IgD-negative memory B cell (primary cell): ENCODE measurements at regions not wholly inside any gene's neighbourhood (a gene's known extent, or its start where the extent isn't known, plus 50 kb on each side); places are given as distances from the start of the nearest gene placed in this dataset.
"Not testable (repeated sequence)": the region's sequence is repeated elsewhere in the genome, so short reads cannot be mapped to it uniquely, and the experiment has no call there.

Source experiments
- H3K27ac Mint-ChIP-seq, 3 donors: one replicate each; pipeline ENCODE4 v1.8.0; 2020 to 2022; ENCODE audit warnings: mild to moderate bottlenecking in 3 of 3, mixed read lengths in 3 of 3, moderate library complexity in 1 of 3
- H3K27me3 Mint-ChIP-seq: one replicate; pipeline ENCODE4 v1.8.0; 2021; ENCODE audit warnings: mixed read lengths
- H3K36me3 Mint-ChIP-seq: one replicate; pipeline ENCODE4 v1.8.0; 2020; ENCODE audit warnings: mild to moderate bottlenecking, mixed read lengths
- H3K4me1 Mint-ChIP-seq, 3 donors: one replicate each; pipeline ENCODE4 v1.8.0; 2020 to 2022; ENCODE audit warnings: mixed read lengths in 3 of 3, mild to moderate bottlenecking in 1 of 3
- H3K4me3 Mint-ChIP-seq, 4 donors: one replicate each; pipeline ENCODE4 v1.8.0; 2020 to 2022; ENCODE audit warnings: mild to moderate bottlenecking in 4 of 4, mixed read lengths in 4 of 4, moderate library complexity in 3 of 4
- H3K9me3 Mint-ChIP-seq, 3 donors: one replicate each; pipeline ENCODE4 v1.8.0; 2020 to 2021; ENCODE audit warnings: mixed read lengths in 3 of 3, mild to moderate bottlenecking in 1 of 3

GRCh38 chr3:127520993-127521392, 69.5 kb downstream of the TPRA1 start:
- Mint-ChIP-seq H3K36me3 (no peaks in the 10 kb centered on the region), H3K27ac (no peak overlapping the region), H3K9me3 (peaks cover 2 to 13% (median 6%) of the 10 kb centered on the region in 3 donors)

GRCh38 chr3:127518456-127519081, 72.0 kb downstream of the TPRA1 start:
- peaks cover 4 to 13% (median 6%) of the 10 kb centered on the region in 3 donors for H3K9me3 Mint-ChIP-seq
- no peaks in the 10 kb centered on the region for H3K4me1 Mint-ChIP-seq
- peaks cover 2% of the 10 kb centered on the region for H3K27me3 Mint-ChIP-seq
- no peak overlapping the region for H3K27ac Mint-ChIP-seq
- no peaks in the 10 kb centered on the region for H3K36me3 Mint-ChIP-seq
- peak overlapping the region in 1 of 4 donors; percentile 50 for H3K4me3 Mint-ChIP-seq

More at GRCh38 chr3:127520993-127521392, 69.5 kb downstream of the TPRA1 start:
- H3K4me1 Mint-ChIP-seq, result no peaks in the 10 kb centered on the region
- H3K4me3 Mint-ChIP-seq, result no peak overlapping the region
- H3K27me3 Mint-ChIP-seq, result peaks cover 4% of the 10 kb centered on the region

- H3K4me3 Mint-ChIP-seq, result no peak overlapping the region
- no peaks in the 10 kb centered on the region for H3K27me3 Mint-ChIP-seq
- no peaks in the 10 kb centered on the region for H3K36me3 Mint-ChIP-seq
- no peak overlapping the region for H3K27ac Mint-ChIP-seq
- H3K9me3 Mint-ChIP-seq, result peaks cover 0 to 2% (median 1%) of the 10 kb centered on the region in 3 donors
- no peaks in the 10 kb centered on the region for H3K4me1 Mint-ChIP-seq
Observed at GRCh38 chr3:127512256-127512655, 78.3 kb downstream of the TPRA1 start.

- Mint-ChIP-seq H3K4me1 (no peaks in the 10 kb centered on the region), H3K27me3 (peaks cover 25% of the 10 kb centered on the region), H3K9me3 (peaks cover 11 to 34% (median 24%) of the 10 kb centered on the region in 3 donors), H3K27ac (no peak overlapping the region), H3K36me3 (no peaks in the 10 kb centered on the region), H3K4me3 (no peak overlapping the region)
Observed at GRCh38 chr3:127501177-127501576, 89.4 kb downstream of the TPRA1 start.

- Mint-ChIP-seq H3K36me3 (no peaks in the 10 kb centered on the region), H3K9me3 (peaks cover 7 to 30% (median 20%) of the 10 kb centered on the region in 3 donors), H3K4me1 (no peaks in the 10 kb centered on the region), H3K4me3 (peak overlapping the region in 1 of 4 donors; percentile 74), H3K27ac (no peak overlapping the region), H3K27me3 (peaks cover 24% of the 10 kb centered on the region)
Observed at GRCh38 chr3:127497676-127498075, 92.9 kb downstream of the TPRA1 start.

GRCh38 chr3:127497166-127497565, 93.4 kb downstream of the TPRA1 start:
- Mint-ChIP-seq H3K27ac (no peak overlapping the region), H3K9me3 (peaks cover 6 to 25% (median 16%) of the 10 kb centered on the region in 3 donors), H3K36me3 (no peaks in the 10 kb centered on the region), H3K4me3 (peak overlapping the region in 1 of 4 donors; percentile 74), H3K27me3 (peaks cover 22% of the 10 kb centered on the region), H3K4me1 (no peaks in the 10 kb centered on the region)

GRCh38 chr3:127495821-127496655, 94.5 kb downstream of the TPRA1 start:
- Mint-ChIP-seq H3K4me1 (no peaks in the 10 kb centered on the region), H3K27ac (no peak overlapping the region), H3K36me3 (no peaks in the 10 kb centered on the region), H3K9me3 (peaks cover 8 to 19% (median 12%) of the 10 kb centered on the region in 3 donors), H3K27me3 (peaks cover 20% of the 10 kb centered on the region), H3K4me3 (peak overlapping the region in 1 of 4 donors; percentile 65)

- Mint-ChIP-seq H3K4me1 (no peaks in the 10 kb centered on the region), H3K27ac (no peak overlapping the region), H3K27me3 (peaks cover 13% of the 10 kb centered on the region), H3K9me3 (peaks cover 0 to 5% (median 2%) of the 10 kb centered on the region in 3 donors), H3K4me3 (no peak overlapping the region), H3K36me3 (no peaks in the 10 kb centered on the region)
Observed at GRCh38 chr3:127493924-127494646, 96.4 kb downstream of the TPRA1 start.

GRCh38 chr3:127492426-127492825, 98.1 kb downstream of the TPRA1 start:
- H3K27me3 Mint-ChIP-seq, result peaks cover 15% of the 10 kb centered on the region

GRCh38 chr3:127491909-127492308, 98.6 kb downstream of the TPRA1 start:
- peaks cover 0 to 3% (median 0%) of the 10 kb centered on the region in 3 donors for H3K4me1 Mint-ChIP-seq
- no peak overlapping the region for H3K27ac Mint-ChIP-seq
- no peak overlapping the region for H3K4me3 Mint-ChIP-seq
- H3K9me3 Mint-ChIP-seq, result peaks cover 0 to 5% (median 2%) of the 10 kb centered on the region in 3 donors
- no peaks in the 10 kb centered on the region for H3K36me3 Mint-ChIP-seq
- H3K27me3 Mint-ChIP-seq, result peaks cover 12% of the 10 kb centered on the region

More at GRCh38 chr3:127492426-127492825, 98.1 kb downstream of the TPRA1 start:
- Mint-ChIP-seq H3K4me3 (no peak overlapping the region), H3K36me3 (no peaks in the 10 kb centered on the region), H3K27ac (no peak overlapping the region), H3K4me1 (no peaks in the 10 kb centered on the region), H3K9me3 (peaks cover 0 to 5% (median 2%) of the 10 kb centered on the region in 3 donors)

- H3K36me3 Mint-ChIP-seq, result no peaks in the 10 kb centered on the region
- H3K4me3 Mint-ChIP-seq, result no peak overlapping the region
- peaks cover 0 to 3% (median 0%) of the 10 kb centered on the region in 3 donors for H3K4me1 Mint-ChIP-seq
- no peak overlapping the region for H3K27ac Mint-ChIP-seq
- H3K9me3 Mint-ChIP-seq, result peaks cover 0 to 5% (median 2%) of the 10 kb centered on the region in 3 donors
- peaks cover 9% of the 10 kb centered on the region for H3K27me3 Mint-ChIP-seq
Observed at GRCh38 chr3:127491323-127491722, 99.2 kb downstream of the TPRA1 start.

- H3K36me3 Mint-ChIP-seq, H3K27ac Mint-ChIP-seq, H3K9me3 Mint-ChIP-seq, H3K27me3 Mint-ChIP-seq, H3K4me3 Mint-ChIP-seq, H3K4me1 Mint-ChIP-seq: not testable (repeated sequence)
Observed at GRCh38 chr3:127491024-127491305, 99.6 kb downstream of the TPRA1 start.

- Mint-ChIP-seq H3K4me3 (no peak overlapping the region), H3K4me1 (peaks cover 0 to 3% (median 0%) of the 10 kb centered on the region in 3 donors), H3K9me3 (peaks cover 0 to 5% (median 2%) of the 10 kb centered on the region in 3 donors), H3K27ac (no peak overlapping the region), H3K27me3 (peaks cover 13% of the 10 kb centered on the region), H3K36me3 (no peaks in the 10 kb centered on the region)
Observed at GRCh38 chr3:127490271-127491023, 100.1 kb downstream of the TPRA1 start.

- Mint-ChIP-seq H3K27me3 (peaks cover 14% of the 10 kb centered on the region), H3K4me1 (peaks cover 0 to 3% (median 0%) of the 10 kb centered on the region in 3 donors), H3K27ac (no peak overlapping the region), H3K4me3 (no peak overlapping the region), H3K36me3 (no peaks in the 10 kb centered on the region), H3K9me3 (peaks cover 0 to 5% (median 2%) of the 10 kb centered on the region in 3 donors)
Observed at GRCh38 chr3:127489357-127489756, 101.2 kb downstream of the TPRA1 start.
